ENCODE measurements at regions not wholly inside any gene's neighbourhood (a gene's known extent, or its start where the extent isn't known, plus 50 kb on each side); places are given as distances from the start of the nearest gene placed in this dataset.

DNA sequence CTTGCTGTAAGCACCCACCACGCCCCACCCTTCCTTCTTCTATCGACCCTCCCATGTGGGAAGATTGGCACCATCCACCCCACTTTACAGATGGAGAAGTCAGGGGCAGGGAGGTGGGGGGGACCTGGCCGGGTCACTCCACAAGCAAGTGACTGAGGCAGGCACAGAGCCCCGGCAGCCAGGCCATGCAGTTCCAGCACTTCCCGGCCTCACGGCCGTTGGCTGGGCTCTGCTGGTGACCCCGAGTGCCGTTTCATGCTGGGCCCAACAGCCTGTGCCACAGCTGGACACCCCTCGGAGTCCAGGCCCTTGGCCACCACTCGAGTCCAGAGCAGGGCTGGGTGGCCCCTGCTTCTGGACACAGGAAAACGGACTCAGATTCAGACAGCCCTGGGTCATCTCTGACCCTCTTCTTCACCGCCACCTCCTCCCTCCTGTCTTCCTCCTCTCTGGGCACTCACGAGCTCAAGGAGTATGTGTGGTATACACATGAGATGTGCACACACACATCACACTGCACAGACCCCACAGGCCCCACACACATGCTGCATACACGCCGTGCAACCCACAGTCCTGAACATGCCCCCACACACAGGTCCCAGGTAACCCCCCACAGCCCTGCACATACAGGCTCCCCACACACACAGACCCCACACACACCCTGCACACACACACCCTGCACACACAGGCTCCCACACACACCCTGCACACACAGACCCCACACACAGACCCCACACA lies 89.3 kb upstream of the GPC1 start:
- SMC1A ChIA-PET (ENCODE audit: uncharacterized antibody, unreplicated experiment), result no interaction called here
- Histone ChIP-seq H3K4me3 (no peak overlapping the region), H3K4me2 (ENCODE audit: control insufficient read depth, insufficient read depth) (no peak overlapping the region), H3K4me1 (ENCODE audit: control insufficient read depth, insufficient read depth, low read length) (no peaks in the 10 kb centered on the region), H3K27ac (ENCODE audit: control insufficient read depth, insufficient read depth) (no peak overlapping the region), H3K79me2 (ENCODE audit: control insufficient read depth, insufficient read depth, low read length) (no peaks in the 10 kb centered on the region), H2AFZ (ENCODE audit: control insufficient read depth, low read depth, low read length) (no peak overlapping the region), H3K27me3 (replicated peaks in 1 of 2; ENCODE audit: control insufficient read depth in 2 of 2, insufficient read depth in 2 of 2, low read length in 1 of 2) (no peaks in the 10 kb centered on the region), H3K36me3 (ENCODE audit: control insufficient read depth in 2 of 2, insufficient read depth in 2 of 2, low read length in 1 of 2) (no peaks in the 10 kb centered on the region), H4K20me1 (ENCODE audit: control insufficient read depth, insufficient read depth) (no peaks in the 10 kb centered on the region), H3K9ac (ENCODE audit: control insufficient read depth, insufficient read depth, low read length) (no peak overlapping the region), H3K9me3 (replicated peaks; ENCODE audit: control insufficient read depth, insufficient read depth, low read length) (no peaks in the 10 kb centered on the region; the same call in 2 of the 3 replicates)
- RAD21 ChIA-PET (ENCODE audit: unreplicated experiment), result no interaction called here
- CTCF ChIA-PET, result no interaction called here
- DNase-seq (ENCODE audit: low read depth, low spot score) (no peak), ATAC-seq (no peak), FAIRE-seq (no peak)
- BruUV-seq (replicated peaks), result no TSS peak
- in situ Hi-C loops (cut with MboI) (no loop called here), intact Hi-C loops (cut with micrococcal nuclease; ENCODE audit: unreplicated experiment) (no loop called here)
- POLR2A ChIA-PET, result no interaction called here
- 34% methylated on average over 15 of the region's 16 CpGs for WGBS (ENCODE audit: insufficient coverage, insufficient replicate concordance, low lambda C conversion rate, missing lambda C conversion rate)
- TF ChIP-seq ZSCAN29 (IDR thresholded peaks at IDR 0.05) (no peak), EGR1 (IDR thresholded peaks at IDR 0.05; ENCODE audit: borderline replicate concordance in 1 of 2, low read depth in 2 of 2, low read length in 2 of 2) (no peak), POLR2AphosphoS5 (IDR thresholded peaks at IDR 0.05; ENCODE audit: low read length) (no peak), YBX1 (IDR thresholded peaks at IDR 0.05) (no peak), NR2F1 (conservative IDR thresholded peaks at IDR 0.05) (no peak)
- TF ChIP-seq, protein P1, sequence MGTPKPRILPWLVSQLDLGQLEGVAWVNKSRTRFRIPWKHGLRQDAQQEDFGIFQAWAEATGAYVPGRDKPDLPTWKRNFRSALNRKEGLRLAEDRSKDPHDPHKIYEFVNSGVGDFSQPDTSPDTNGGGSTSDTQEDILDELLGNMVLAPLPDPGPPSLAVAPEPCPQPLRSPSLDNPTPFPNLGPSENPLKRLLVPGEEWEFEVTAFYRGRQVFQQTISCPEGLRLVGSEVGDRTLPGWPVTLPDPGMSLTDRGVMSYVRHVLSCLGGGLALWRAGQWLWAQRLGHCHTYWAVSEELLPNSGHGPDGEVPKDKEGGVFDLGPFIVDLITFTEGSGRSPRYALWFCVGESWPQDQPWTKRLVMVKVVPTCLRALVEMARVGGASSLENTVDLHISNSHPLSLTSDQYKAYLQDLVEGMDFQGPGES (IDR thresholded peaks at IDR 0.05), result no peak
- TF ChIP-seq, protein P2, sequence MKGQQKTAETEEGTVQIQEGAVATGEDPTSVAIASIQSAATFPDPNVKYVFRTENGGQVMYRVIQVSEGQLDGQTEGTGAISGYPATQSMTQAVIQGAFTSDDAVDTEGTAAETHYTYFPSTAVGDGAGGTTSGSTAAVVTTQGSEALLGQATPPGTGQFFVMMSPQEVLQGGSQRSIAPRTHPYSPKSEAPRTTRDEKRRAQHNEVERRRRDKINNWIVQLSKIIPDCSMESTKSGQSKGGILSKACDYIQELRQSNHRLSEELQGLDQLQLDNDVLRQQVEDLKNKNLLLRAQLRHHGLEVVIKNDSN (IDR thresholded peaks at IDR 0.05; ENCODE audit: borderline replicate concordance, extremely low read length, insufficient read depth, low read depth, low read length), result no peak
- TF ChIP-seq, protein P3, sequence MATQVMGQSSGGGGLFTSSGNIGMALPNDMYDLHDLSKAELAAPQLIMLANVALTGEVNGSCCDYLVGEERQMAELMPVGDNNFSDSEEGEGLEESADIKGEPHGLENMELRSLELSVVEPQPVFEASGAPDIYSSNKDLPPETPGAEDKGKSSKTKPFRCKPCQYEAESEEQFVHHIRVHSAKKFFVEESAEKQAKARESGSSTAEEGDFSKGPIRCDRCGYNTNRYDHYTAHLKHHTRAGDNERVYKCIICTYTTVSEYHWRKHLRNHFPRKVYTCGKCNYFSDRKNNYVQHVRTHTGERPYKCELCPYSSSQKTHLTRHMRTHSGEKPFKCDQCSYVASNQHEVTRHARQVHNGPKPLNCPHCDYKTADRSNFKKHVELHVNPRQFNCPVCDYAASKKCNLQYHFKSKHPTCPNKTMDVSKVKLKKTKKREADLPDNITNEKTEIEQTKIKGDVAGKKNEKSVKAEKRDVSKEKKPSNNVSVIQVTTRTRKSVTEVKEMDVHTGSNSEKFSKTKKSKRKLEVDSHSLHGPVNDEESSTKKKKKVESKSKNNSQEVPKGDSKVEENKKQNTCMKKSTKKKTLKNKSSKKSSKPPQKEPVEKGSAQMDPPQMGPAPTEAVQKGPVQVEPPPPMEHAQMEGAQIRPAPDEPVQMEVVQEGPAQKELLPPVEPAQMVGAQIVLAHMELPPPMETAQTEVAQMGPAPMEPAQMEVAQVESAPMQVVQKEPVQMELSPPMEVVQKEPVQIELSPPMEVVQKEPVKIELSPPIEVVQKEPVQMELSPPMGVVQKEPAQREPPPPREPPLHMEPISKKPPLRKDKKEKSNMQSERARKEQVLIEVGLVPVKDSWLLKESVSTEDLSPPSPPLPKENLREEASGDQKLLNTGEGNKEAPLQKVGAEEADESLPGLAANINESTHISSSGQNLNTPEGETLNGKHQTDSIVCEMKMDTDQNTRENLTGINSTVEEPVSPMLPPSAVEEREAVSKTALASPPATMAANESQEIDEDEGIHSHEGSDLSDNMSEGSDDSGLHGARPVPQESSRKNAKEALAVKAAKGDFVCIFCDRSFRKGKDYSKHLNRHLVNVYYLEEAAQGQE (IDR thresholded peaks at IDR 0.05; ENCODE audit: low read depth, low read length), result no peak
- TF ChIP-seq, protein P4, sequence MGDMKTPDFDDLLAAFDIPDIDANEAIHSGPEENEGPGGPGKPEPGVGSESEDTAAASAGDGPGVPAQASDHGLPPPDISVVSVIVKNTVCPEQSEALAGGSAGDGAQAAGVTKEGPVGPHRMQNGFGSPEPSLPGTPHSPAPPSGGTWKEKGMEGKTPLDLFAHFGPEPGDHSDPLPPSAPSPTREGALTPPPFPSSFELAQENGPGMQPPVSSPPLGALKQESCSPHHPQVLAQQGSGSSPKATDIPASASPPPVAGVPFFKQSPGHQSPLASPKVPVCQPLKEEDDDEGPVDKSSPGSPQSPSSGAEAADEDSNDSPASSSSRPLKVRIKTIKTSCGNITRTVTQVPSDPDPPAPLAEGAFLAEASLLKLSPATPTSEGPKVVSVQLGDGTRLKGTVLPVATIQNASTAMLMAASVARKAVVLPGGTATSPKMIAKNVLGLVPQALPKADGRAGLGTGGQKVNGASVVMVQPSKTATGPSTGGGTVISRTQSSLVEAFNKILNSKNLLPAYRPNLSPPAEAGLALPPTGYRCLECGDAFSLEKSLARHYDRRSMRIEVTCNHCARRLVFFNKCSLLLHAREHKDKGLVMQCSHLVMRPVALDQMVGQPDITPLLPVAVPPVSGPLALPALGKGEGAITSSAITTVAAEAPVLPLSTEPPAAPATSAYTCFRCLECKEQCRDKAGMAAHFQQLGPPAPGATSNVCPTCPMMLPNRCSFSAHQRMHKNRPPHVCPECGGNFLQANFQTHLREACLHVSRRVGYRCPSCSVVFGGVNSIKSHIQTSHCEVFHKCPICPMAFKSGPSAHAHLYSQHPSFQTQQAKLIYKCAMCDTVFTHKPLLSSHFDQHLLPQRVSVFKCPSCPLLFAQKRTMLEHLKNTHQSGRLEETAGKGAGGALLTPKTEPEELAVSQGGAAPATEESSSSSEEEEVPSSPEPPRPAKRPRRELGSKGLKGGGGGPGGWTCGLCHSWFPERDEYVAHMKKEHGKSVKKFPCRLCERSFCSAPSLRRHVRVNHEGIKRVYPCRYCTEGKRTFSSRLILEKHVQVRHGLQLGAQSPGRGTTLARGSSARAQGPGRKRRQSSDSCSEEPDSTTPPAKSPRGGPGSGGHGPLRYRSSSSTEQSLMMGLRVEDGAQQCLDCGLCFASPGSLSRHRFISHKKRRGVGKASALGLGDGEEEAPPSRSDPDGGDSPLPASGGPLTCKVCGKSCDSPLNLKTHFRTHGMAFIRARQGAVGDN (IDR thresholded peaks at IDR 0.05), result no peak

Measured in GM12878 (cell line).